ENCODE measurements at regions not wholly inside any gene's neighbourhood (a gene's known extent, or its start where the extent isn't known, plus 50 kb on each side); places are given as distances from the start of the nearest gene placed in this dataset.

GRCh38 chr14:97315790-97316189 is 518.6 kb downstream of the VRK1 start:
- Mint-ChIP-seq H3K27me3 (ENCODE audit: low read depth in 2 of 2) (no peaks in the 10 kb centered on the region), H3K9me3 (no peaks in the 10 kb centered on the region), H3K4me3 (no peak overlapping the region), H3K4me1 (peaks cover 16 to 20% of the 10 kb centered on the region in 2 donors), H3K36me3 (no peaks in the 10 kb centered on the region), H3K27ac (no peak overlapping the region)
- ATAC-seq, result no peak
- intact Hi-C loops (cut with micrococcal nuclease), result no loop called here
- no peak for TF ChIP-seq CTCF (IDR thresholded peaks at IDR 0.05)
- DNase-seq, result no peak
- Histone ChIP-seq H3K4me3 (ENCODE audit: low read length) (no peak overlapping the region), H3K27me3 (ENCODE audit: control insufficient read depth, insufficient read depth, low read length) (no peaks in the 10 kb centered on the region), H3K36me3 (ENCODE audit: control insufficient read depth, insufficient read depth, low read length) (no peaks in the 10 kb centered on the region), H3K4me1 (ENCODE audit: control insufficient read depth, insufficient read depth, low read length) (no peaks in the 10 kb centered on the region), H3K27ac (ENCODE audit: low read length) (no peak overlapping the region), H3K9me3 (ENCODE audit: control insufficient read depth, insufficient read depth, low read length) (no peaks in the 10 kb centered on the region)
- WGBS (ENCODE audit: insufficient coverage), result 52% methylated on average over 3 of the region's 5 CpGs

GRCh38 chr14:97318380-97318779 is 521.2 kb downstream of the VRK1 start:
- Histone ChIP-seq H3K9me3 (ENCODE audit: control insufficient read depth, insufficient read depth, low read length) (no peaks in the 10 kb centered on the region), H3K36me3 (ENCODE audit: control insufficient read depth, insufficient read depth, low read length) (no peaks in the 10 kb centered on the region), H3K4me3 (ENCODE audit: low read length) (no peak overlapping the region), H3K4me1 (ENCODE audit: control insufficient read depth, insufficient read depth, low read length) (no peaks in the 10 kb centered on the region), H3K27me3 (ENCODE audit: control insufficient read depth, insufficient read depth, low read length) (no peaks in the 10 kb centered on the region), H3K27ac (ENCODE audit: low read length) (no peak overlapping the region)
- intact Hi-C loops (cut with micrococcal nuclease), result no loop called here
- ATAC-seq (no peak), DNase-seq (no peak)
- H3K4me1 Mint-ChIP-seq, result peaks cover 10 to 14% of the 10 kb centered on the region in 2 donors
- WGBS (ENCODE audit: insufficient coverage), result 70% methylated on average over 2 of the region's 2 CpGs
- H3K4me3 Mint-ChIP-seq, result no peak overlapping the region
- no peaks in the 10 kb centered on the region for H3K9me3 Mint-ChIP-seq
- H3K27ac Mint-ChIP-seq, result no peak overlapping the region
- no peaks in the 10 kb centered on the region for H3K27me3 Mint-ChIP-seq (ENCODE audit: low read depth in 2 of 2)
- no peaks in the 10 kb centered on the region for H3K36me3 Mint-ChIP-seq
- TF ChIP-seq CTCF (IDR thresholded peaks at IDR 0.05), result no peak

GRCh38 chr14:97319691-97320090 is 522.5 kb downstream of the VRK1 start:
- no peaks in the 10 kb centered on the region for H3K27me3 Mint-ChIP-seq (ENCODE audit: low read depth in 2 of 2)
- Histone ChIP-seq H3K27ac (ENCODE audit: low read length) (no peak overlapping the region), H3K36me3 (ENCODE audit: control insufficient read depth, insufficient read depth, low read length) (no peaks in the 10 kb centered on the region), H3K4me3 (ENCODE audit: low read length) (no peak overlapping the region), H3K9me3 (ENCODE audit: control insufficient read depth, insufficient read depth, low read length) (peaks cover 6% of the 10 kb centered on the region), H3K4me1 (ENCODE audit: control insufficient read depth, insufficient read depth, low read length) (no peaks in the 10 kb centered on the region), H3K27me3 (ENCODE audit: control insufficient read depth, insufficient read depth, low read length) (no peaks in the 10 kb centered on the region)
- no peak overlapping the region for H3K27ac Mint-ChIP-seq
- 93% methylated on average over 3 of the region's 3 CpGs for WGBS (ENCODE audit: insufficient coverage)
- no peaks in the 10 kb centered on the region for H3K9me3 Mint-ChIP-seq
- DNase-seq (no peak), ATAC-seq (no peak)
- peaks cover 10 to 14% of the 10 kb centered on the region in 2 donors for H3K4me1 Mint-ChIP-seq
- TF ChIP-seq CTCF (IDR thresholded peaks at IDR 0.05), result no peak
- H3K36me3 Mint-ChIP-seq, result no peaks in the 10 kb centered on the region
- intact Hi-C loops (cut with micrococcal nuclease), result no loop called here
- H3K4me3 Mint-ChIP-seq, result no peak overlapping the region

- ATAC-seq (no peak), DNase-seq (no peak)
- Histone ChIP-seq H3K4me1 (ENCODE audit: control insufficient read depth, insufficient read depth, low read length) (peaks cover 5% of the 10 kb centered on the region), H3K4me3 (ENCODE audit: low read length) (no peak overlapping the region), H3K9me3 (ENCODE audit: control insufficient read depth, insufficient read depth, low read length) (peaks cover 4% of the 10 kb centered on the region), H3K36me3 (ENCODE audit: control insufficient read depth, insufficient read depth, low read length) (no peaks in the 10 kb centered on the region), H3K27ac (ENCODE audit: low read length) (no peak overlapping the region), H3K27me3 (ENCODE audit: control insufficient read depth, insufficient read depth, low read length) (no peaks in the 10 kb centered on the region)
- H3K4me1 Mint-ChIP-seq, result peaks cover 13 to 16% of the 10 kb centered on the region in 2 donors
- peaks cover 4 to 9% of the 10 kb centered on the region in 2 donors for H3K27me3 Mint-ChIP-seq (ENCODE audit: low read depth in 2 of 2)
- no peaks in the 10 kb centered on the region for H3K36me3 Mint-ChIP-seq
- intact Hi-C loops (cut with micrococcal nuclease), result no loop called here
- no peak for TF ChIP-seq CTCF (IDR thresholded peaks at IDR 0.05)
- WGBS (ENCODE audit: insufficient coverage), result 94% methylated on average over 3 of the region's 3 CpGs
- H3K27ac Mint-ChIP-seq, result no peak overlapping the region
- H3K4me3 Mint-ChIP-seq, result no peak overlapping the region
- no peaks in the 10 kb centered on the region for H3K9me3 Mint-ChIP-seq
Observed at GRCh38 chr14:97328743-97329142, 531.6 kb downstream of the VRK1 start.
